ENCODE measurements at regions not wholly inside any gene's neighbourhood (a gene's known extent, or its start where the extent isn't known, plus 50 kb on each side); places are given as distances from the start of the nearest gene placed in this dataset.

- 93% methylated on average over 2 of the region's 2 CpGs for WGBS
- no peak for DNase-seq (ENCODE audit: low spot score)
- no peaks in the 10 kb centered on the region for H3K9me3 ChIP-seq
- intact Hi-C loops (cut with DNase I) = no loop called here
- no peaks in the 10 kb centered on the region for H3K36me3 ChIP-seq
- no peaks in the 10 kb centered on the region for H3K27me3 ChIP-seq (replicated peaks; ENCODE audit: insufficient read depth)
- H3K27ac ChIP-seq = no peak overlapping the region
- H3K4me3 ChIP-seq = no peak overlapping the region
- H3K4me1 ChIP-seq (replicated peaks) = no peaks in the 10 kb centered on the region
- TF ChIP-seq POLR2A (IDR thresholded peaks at IDR 0.05) (no peak), POLR2AphosphoS5 (IDR thresholded peaks at IDR 0.05) (peak; percentile 25)
Measured at GRCh38 chr22:22977479-22978200, 90.0 kb downstream of the IGLL5 start.

- TF ChIP-seq CTCF (IDR thresholded peaks at IDR 0.05) (no peak), POLR2A (IDR thresholded peaks at IDR 0.05) (no peak), POLR2AphosphoS5 (IDR thresholded peaks at IDR 0.05) (no peak)
- DNase-seq (ENCODE audit: low spot score) = no peak
- no peak overlapping the region for H3K27ac ChIP-seq
Measured at GRCh38 chr22:22978637-22979036, 91.0 kb downstream of the IGLL5 start.

GRCh38 chr22:22979121-22979724 is 91.1 kb upstream of the GNAZ start:
- no peak for DNase-seq (ENCODE audit: low spot score)

More at GRCh38 chr22:22978637-22979036, 91.0 kb downstream of the IGLL5 start:
- no peaks in the 10 kb centered on the region for H3K9me3 ChIP-seq
- no peaks in the 10 kb centered on the region for H3K36me3 ChIP-seq
- no peaks in the 10 kb centered on the region for H3K4me1 ChIP-seq (replicated peaks)
- no peak overlapping the region for H3K4me3 ChIP-seq
- intact Hi-C loops (cut with DNase I) = no loop called here
- H3K27me3 ChIP-seq (replicated peaks; ENCODE audit: insufficient read depth) = no peaks in the 10 kb centered on the region

GRCh38 chr22:22979954-22980353 is 90.4 kb upstream of the GNAZ start:
- TF ChIP-seq CTCF (IDR thresholded peaks at IDR 0.05) (no peak), POLR2AphosphoS5 (IDR thresholded peaks at IDR 0.05) (no peak), POLR2A (IDR thresholded peaks at IDR 0.05) (no peak)
- H3K4me3 ChIP-seq = no peak overlapping the region
- no peaks in the 10 kb centered on the region for H3K9me3 ChIP-seq
- intact Hi-C loops (cut with DNase I) = no loop called here
- H3K27ac ChIP-seq = no peak overlapping the region
- 94% methylated on average over 1 of the region's 1 CpG for WGBS
- no peak for DNase-seq (ENCODE audit: low spot score)
- no peaks in the 10 kb centered on the region for H3K36me3 ChIP-seq
- no peaks in the 10 kb centered on the region for H3K4me1 ChIP-seq (replicated peaks)
- no peaks in the 10 kb centered on the region for H3K27me3 ChIP-seq (replicated peaks; ENCODE audit: insufficient read depth)

More at GRCh38 chr22:22979121-22979724, 91.1 kb upstream of the GNAZ start:
- no peak for TF ChIP-seq POLR2AphosphoS5 (IDR thresholded peaks at IDR 0.05)
- TF ChIP-seq CTCF (IDR thresholded peaks at IDR 0.05) = no peak
- no peak for TF ChIP-seq POLR2A (IDR thresholded peaks at IDR 0.05)
- Histone ChIP-seq H3K36me3 (no peaks in the 10 kb centered on the region), H3K27ac (no peak overlapping the region), H3K4me1 (replicated peaks) (no peaks in the 10 kb centered on the region), H3K27me3 (replicated peaks; ENCODE audit: insufficient read depth) (no peaks in the 10 kb centered on the region), H3K4me3 (no peak overlapping the region), H3K9me3 (no peaks in the 10 kb centered on the region)
- intact Hi-C loops (cut with DNase I) = no loop called here
- 71% methylated on average over 4 of the region's 4 CpGs for WGBS

GRCh38 chr22:22981670-22982571 is 88.4 kb upstream of the GNAZ start:
- 86% methylated on average over 3 of the region's 3 CpGs for WGBS
- TF ChIP-seq POLR2AphosphoS5 (IDR thresholded peaks at IDR 0.05) (no peak), CTCF (IDR thresholded peaks at IDR 0.05) (no peak), POLR2A (IDR thresholded peaks at IDR 0.05) (no peak)
- H3K27ac ChIP-seq = no peak overlapping the region
- no peaks in the 10 kb centered on the region for H3K4me1 ChIP-seq (replicated peaks)
- intact Hi-C loops (cut with DNase I) = no loop called here
- DNase-seq (ENCODE audit: low spot score) = no peak
- no peaks in the 10 kb centered on the region for H3K36me3 ChIP-seq
- no peaks in the 10 kb centered on the region for H3K27me3 ChIP-seq (replicated peaks; ENCODE audit: insufficient read depth)
- H3K9me3 ChIP-seq = no peaks in the 10 kb centered on the region
- H3K4me3 ChIP-seq = no peak overlapping the region
